Natural killer cell treated with Interleukin-12 subunit alpha and Interleukin-12 subunit beta and Interleukin-15 and Interleukin-18, amount 100 ng/mL, for 72 hours (primary cell): ENCODE measurements at regions not wholly inside any gene's neighbourhood (a gene's known extent, or its start where the extent isn't known, plus 50 kb on each side); places are given as distances from the start of the nearest gene placed in this dataset.

Experiments
- ATAC-seq, 2 donors: fragments of 150-1000 bp; cut with Tn5 transposase in 1 of 2; sonication (Bioruptor Pico), chemical (Tn5 transposase) in 1 of 2; 2 replicates each; pipeline ENCODE4 v1.10.0; 2021
- DNase-seq: peaks from one replicate; pipeline ENCODE4 v3.0.0; 2022; ENCODE audit warnings: low spot score
- H3K27ac Mint-ChIP-seq, 2 donors: 1 replicate in 1 of 2; 2 replicates in 1 of 2; pipeline ENCODE4 v1.8.0; 2022; ENCODE audit warnings: mixed read lengths in 2 of 2, mild to moderate bottlenecking in 1 of 2, moderate library complexity in 1 of 2
- H3K27me3 Mint-ChIP-seq, 2 donors: 1 replicate in 1 of 2; 2 replicates in 1 of 2; pipeline ENCODE4 v1.8.0; 2022; ENCODE audit warnings: mixed read lengths in 2 of 2
- H3K36me3 Mint-ChIP-seq: one replicate; pipeline ENCODE4 v1.8.0; 2022; ENCODE audit warnings: mixed read lengths
- H3K4me1 Mint-ChIP-seq, 2 donors: 1 replicate in 1 of 2; 2 replicates in 1 of 2; pipeline ENCODE4 v1.8.0; 2022; ENCODE audit warnings: low read depth in 2 of 2, mixed read lengths in 2 of 2, mild to moderate bottlenecking in 1 of 2
- H3K4me3 Mint-ChIP-seq: one replicate; pipeline ENCODE4 v1.8.0; 2022; ENCODE audit warnings: mixed read lengths
- H3K9me3 Mint-ChIP-seq: 2 replicates; pipeline ENCODE4 v1.8.0; 2022; ENCODE audit warnings: mixed read lengths

DNA sequence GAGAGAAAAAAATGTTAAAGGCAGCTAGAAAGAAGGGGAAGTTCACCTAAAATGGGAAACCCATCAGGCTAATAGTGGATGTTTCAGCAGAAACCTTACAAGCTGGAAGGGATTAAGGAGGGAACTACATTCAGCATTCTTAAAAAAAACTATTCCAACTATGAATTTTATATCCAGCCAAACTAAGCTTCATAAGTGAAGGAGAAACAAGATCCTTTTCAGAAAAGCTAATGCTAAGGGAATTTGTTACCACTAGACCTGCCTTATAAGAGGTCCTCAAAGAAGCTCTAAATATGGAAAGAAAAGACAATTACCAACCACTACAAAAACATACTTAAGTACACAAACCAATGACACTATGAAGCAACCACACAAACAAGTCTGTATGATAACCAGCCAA is 59.2 kb upstream of the SLC35F1 start:
- Mint-ChIP-seq H3K4me3 (no peak overlapping the region), H3K36me3 (peaks cover 5% of the 10 kb centered on the region), H3K27me3 (no peaks in the 10 kb centered on the region), H3K27ac (no peak overlapping the region), H3K9me3 (peaks cover 16% of the 10 kb centered on the region), H3K4me1 (no peaks in the 10 kb centered on the region)
- no peak for ATAC-seq
- no peak for DNase-seq

DNA sequence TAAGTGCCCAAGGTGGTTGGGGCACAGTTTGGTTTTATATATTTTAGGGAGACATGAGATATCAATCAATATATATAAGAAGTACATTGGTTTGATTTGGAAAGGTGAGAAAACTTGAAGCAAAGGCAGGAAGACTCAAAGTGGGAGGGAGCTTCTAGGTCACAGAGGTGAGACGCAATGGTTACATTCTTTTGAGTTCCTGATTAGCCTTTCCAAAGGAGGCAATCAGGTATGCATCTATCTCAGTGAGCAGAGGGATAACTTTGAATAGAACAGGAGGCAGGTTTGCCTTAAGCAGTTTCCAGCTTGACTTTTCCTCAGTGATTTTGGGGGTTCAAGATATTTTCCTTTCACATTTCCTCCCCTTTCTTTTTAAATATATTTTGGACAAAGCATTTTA is 58.0 kb upstream of the SLC35F1 start:
- no peak overlapping the region for H3K27ac Mint-ChIP-seq
- H3K4me1 Mint-ChIP-seq = no peaks in the 10 kb centered on the region
- no peak for DNase-seq
- peaks cover 5% of the 10 kb centered on the region for H3K36me3 Mint-ChIP-seq
- no peak overlapping the region for H3K4me3 Mint-ChIP-seq
- H3K27me3 Mint-ChIP-seq = no peaks in the 10 kb centered on the region
- H3K9me3 Mint-ChIP-seq = peaks cover 17% of the 10 kb centered on the region
- no peak for ATAC-seq
